A673 (cell line): ENCODE measurements at regions not wholly inside any gene's neighbourhood (a gene's known extent, or its start where the extent isn't known, plus 50 kb on each side); places are given as distances from the start of the nearest gene placed in this dataset.

ENCODE experiments used
- BruUV-seq: library from RNA; stranded (reverse); fragments of 400-500 nt; replicated peaks from 2 replicates; lab custom pipeline; 2021; lab: Mats Ljungman, UMichigan
- CTCF ChIA-PET: fragments of 300-600 bp; sonication (Branson Sonifier 250); formaldehyde crosslinking; loops from one replicate; lab custom pipeline; 2022; ENCODE audit warnings: antibody characterized with exemption; lab: Charles Lee
- POLR2A ChIA-PET: fragments of 300-600 bp; sonication (Branson Sonifier 250); formaldehyde crosslinking; loops from one replicate; lab custom pipeline; 2022; ENCODE audit warnings: antibody characterized with exemption; ENCODE audit not compliant: low non-redundant PET; lab: Charles Lee
- DNase-seq: peaks from one replicate; pipeline ENCODE4 v3.0.0-alpha.2; 2015; ENCODE audit warnings: low spot score
- H3K27ac ChIP-seq: fragments of 200-600 bp; sonication (generic); 2 replicates; pipeline ENCODE4 v1.5.1; 2016; ENCODE audit warnings: mixed run types, low read depth, mild to moderate bottlenecking, mixed read lengths, antibody characterized with exemption, low read length; ENCODE audit not compliant: poor library complexity, severe bottlenecking
- H3K27me3 ChIP-seq: fragments of 200-600 bp; sonication (generic); replicated peaks from 2 replicates; pipeline ENCODE4 v1.6.1; 2017; ENCODE audit warnings: mixed run types, low read depth, mild to moderate bottlenecking, mixed read lengths, antibody characterized with exemption, low read length; ENCODE audit not compliant: insufficient read depth, poor library complexity
- H3K36me3 ChIP-seq: fragments of 200-600 bp; sonication (generic); 2 replicates; pipeline ENCODE4 v1.6.1; 2016; ENCODE audit warnings: mixed run types, mild to moderate bottlenecking, mixed read lengths, antibody characterized with exemption, low read length; ENCODE audit not compliant: insufficient read depth, poor library complexity, severe bottlenecking
- H3K4me1 ChIP-seq: fragments of 200-600 bp; sonication (generic); 2 replicates; pipeline ENCODE4 v1.6.1; 2017; ENCODE audit warnings: mixed run types, mild to moderate bottlenecking, mixed read lengths, antibody characterized with exemption, low read length; ENCODE audit not compliant: insufficient read depth, poor library complexity, severe bottlenecking
- H3K4me3 ChIP-seq: fragments of 200-600 bp; sonication (generic); 2 replicates; pipeline ENCODE4 v1.5.1; 2016; ENCODE audit warnings: low read depth, mixed run types, mild to moderate bottlenecking, mixed read lengths, low read length; ENCODE audit not compliant: poor library complexity, severe bottlenecking
- H3K9me3 ChIP-seq: fragments of 200-600 bp; sonication (generic); 2 replicates; pipeline ENCODE4 v1.6.1; 2016; ENCODE audit warnings: mixed run types, low read depth, mild to moderate bottlenecking, mixed read lengths, antibody characterized with exemption, low read length; ENCODE audit not compliant: poor library complexity, severe bottlenecking
- EZH2 ChIP-seq: fragments of 200-600 bp; sonication (generic); IDR thresholded peaks from 2 replicates; pipeline ENCODE4 v1.6.1; 2017; ENCODE audit warnings: borderline replicate concordance, low read depth, mild to moderate bottlenecking, mixed read lengths, antibody characterized with exemption, low read length; ENCODE audit not compliant: poor library complexity, severe bottlenecking
- intact Hi-C: fragments of 100-400 bp; cut with micrococcal nuclease; formaldehyde crosslinking; loops from one replicate; pipeline ENCODE4 v1.10.0; 2022; ENCODE audit not compliant: unreplicated experiment
- TF ChIP-seq, protein P1 (sequence below): fragments of 300-800, 200-600 bp; sonication (generic); conservative IDR thresholded peaks from 2 replicates; pipeline ENCODE4 v1.5.1; 2017; ENCODE audit warnings: low read depth, mild to moderate bottlenecking, antibody characterized with exemption, low read length, moderate library complexity, mixed read lengths

DNA sequence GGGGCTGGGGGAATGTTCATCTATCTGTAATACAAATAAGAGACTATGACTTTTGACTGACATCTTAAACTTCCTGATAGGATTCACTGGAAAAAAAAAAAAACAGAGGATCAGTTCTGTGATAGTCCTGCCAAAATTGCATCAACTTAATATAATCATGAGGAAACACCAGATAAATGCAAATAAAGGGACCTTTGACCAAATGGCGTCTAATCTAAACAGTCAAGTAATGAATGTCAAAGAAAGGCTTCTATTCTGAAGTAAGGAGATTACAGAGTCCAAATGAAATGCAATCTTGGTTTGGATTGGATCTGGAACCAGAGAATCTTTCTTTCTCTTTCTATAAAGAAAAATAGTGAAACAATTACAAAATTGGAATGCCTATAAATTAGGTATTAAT lies 513.4 kb downstream of the KCNT2 start:
- no TSS peak for BruUV-seq
- DNase-seq = no peak
- Histone ChIP-seq H3K4me3 (no peak overlapping the region), H3K27me3 (peaks cover 18% of the 10 kb centered on the region), H3K4me1 (no peaks in the 10 kb centered on the region), H3K9me3 (no peaks in the 10 kb centered on the region), H3K27ac (no peak overlapping the region), H3K36me3 (no peaks in the 10 kb centered on the region)
- TF ChIP-seq, protein P1, sequence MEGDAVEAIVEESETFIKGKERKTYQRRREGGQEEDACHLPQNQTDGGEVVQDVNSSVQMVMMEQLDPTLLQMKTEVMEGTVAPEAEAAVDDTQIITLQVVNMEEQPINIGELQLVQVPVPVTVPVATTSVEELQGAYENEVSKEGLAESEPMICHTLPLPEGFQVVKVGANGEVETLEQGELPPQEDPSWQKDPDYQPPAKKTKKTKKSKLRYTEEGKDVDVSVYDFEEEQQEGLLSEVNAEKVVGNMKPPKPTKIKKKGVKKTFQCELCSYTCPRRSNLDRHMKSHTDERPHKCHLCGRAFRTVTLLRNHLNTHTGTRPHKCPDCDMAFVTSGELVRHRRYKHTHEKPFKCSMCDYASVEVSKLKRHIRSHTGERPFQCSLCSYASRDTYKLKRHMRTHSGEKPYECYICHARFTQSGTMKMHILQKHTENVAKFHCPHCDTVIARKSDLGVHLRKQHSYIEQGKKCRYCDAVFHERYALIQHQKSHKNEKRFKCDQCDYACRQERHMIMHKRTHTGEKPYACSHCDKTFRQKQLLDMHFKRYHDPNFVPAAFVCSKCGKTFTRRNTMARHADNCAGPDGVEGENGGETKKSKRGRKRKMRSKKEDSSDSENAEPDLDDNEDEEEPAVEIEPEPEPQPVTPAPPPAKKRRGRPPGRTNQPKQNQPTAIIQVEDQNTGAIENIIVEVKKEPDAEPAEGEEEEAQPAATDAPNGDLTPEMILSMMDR = no peak
- TF ChIP-seq EZH2 = no peak
- CTCF ChIA-PET = no interaction called here
- intact Hi-C loops = no loop called here
- POLR2A ChIA-PET = no interaction called here

GRCh38 chr1:196091397-196092135 lies 516.7 kb downstream of the KCNT2 start:
- ChIA-PET CTCF (no interaction called here), POLR2A (no interaction called here)
- no peaks in the 10 kb centered on the region for H3K9me3 ChIP-seq
- H3K27me3 ChIP-seq = peaks cover 18% of the 10 kb centered on the region
- H3K27ac ChIP-seq = no peak overlapping the region
- DNase-seq = no peak
- intact Hi-C loops = no loop called here
- H3K36me3 ChIP-seq = no peaks in the 10 kb centered on the region
- BruUV-seq = no TSS peak
- no peaks in the 10 kb centered on the region for H3K4me1 ChIP-seq
- TF ChIP-seq EZH2 = no peak
- TF ChIP-seq, protein P1 = no peak
- H3K4me3 ChIP-seq = no peak overlapping the region

- Histone ChIP-seq H3K27ac (no peak overlapping the region), H3K9me3 (no peaks in the 10 kb centered on the region), H3K36me3 (no peaks in the 10 kb centered on the region), H3K4me1 (no peaks in the 10 kb centered on the region), H3K4me3 (no peak overlapping the region), H3K27me3 (peaks cover 20% of the 10 kb centered on the region)
- intact Hi-C loops = no loop called here
- DNase-seq = no peak
- CTCF ChIA-PET = no interaction called here
- POLR2A ChIA-PET = interaction anchor here (0.5 kb wide), 1 partner anchor 409 kb away, joined by 3 read pairs; no protein-coding TSS in a partner anchor
- TF ChIP-seq, protein P1 = no peak
- no peak for TF ChIP-seq EZH2
- BruUV-seq = no TSS peak
Measured at GRCh38 chr1:196090226-196090625, 518.0 kb downstream of the KCNT2 start.
